Stimulated activated CD8-positive, alpha-beta memory T cell treated with anti-CD3 and anti-CD28 coated beads, Interleukin-7, amount 100 ng/mL, for 1 hour (primary cell): ENCODE measurements at regions not wholly inside any gene's neighbourhood (a gene's known extent, or its start where the extent isn't known, plus 50 kb on each side); places are given as distances from the start of the nearest gene placed in this dataset.

Source experiments
- DNase-seq, 2 donors: peaks; one replicate each; pipeline ENCODE4 v3.0.0-alpha.2; 2020; ENCODE audit warnings: low read depth in 2 of 2

DNA sequence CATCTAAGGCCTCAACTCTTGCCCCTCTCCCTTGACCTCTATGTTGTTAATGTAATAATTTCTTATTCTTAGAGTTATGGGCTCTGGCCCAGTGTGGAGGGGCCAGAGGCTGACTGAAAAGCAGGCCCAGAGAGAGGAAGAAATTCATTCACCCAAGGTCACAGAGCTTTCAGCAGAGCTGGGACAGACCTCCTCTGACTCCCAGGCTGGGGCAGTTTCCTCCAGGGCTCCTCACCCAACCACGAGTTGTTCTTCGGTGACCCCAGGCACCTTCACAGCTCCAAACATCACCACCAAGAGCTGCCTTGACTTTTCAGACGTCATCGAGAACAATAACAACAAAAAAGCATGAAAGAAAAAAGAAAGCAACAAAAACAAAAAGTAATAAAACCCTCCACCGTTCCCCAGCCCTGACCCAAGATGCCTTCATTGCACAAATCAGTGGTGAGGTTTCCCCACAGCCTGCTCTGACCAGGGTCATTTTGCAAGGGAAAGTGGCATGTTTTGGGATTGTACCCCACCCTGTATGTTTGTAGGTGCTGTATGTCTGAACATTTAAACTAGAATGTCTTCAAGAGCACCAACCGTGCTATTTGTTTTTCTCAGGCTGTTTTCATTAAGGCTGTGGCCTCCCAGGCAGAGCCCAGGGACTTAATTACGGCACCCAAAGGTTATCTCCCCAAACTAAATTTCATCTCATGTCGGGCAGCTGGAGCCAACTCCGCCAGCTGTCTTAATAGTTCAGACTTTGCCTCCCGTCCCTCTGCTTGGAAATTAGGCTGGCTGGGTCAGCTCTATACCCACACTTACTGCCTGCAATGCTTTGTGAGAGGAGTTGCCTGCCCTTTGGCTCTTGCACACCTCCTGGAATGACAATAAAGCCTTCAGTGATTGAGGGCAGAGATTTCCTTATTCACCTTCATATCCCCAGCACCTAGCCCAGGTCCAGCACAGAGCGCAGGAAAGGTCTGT lies 173.8 kb downstream of the RPLP1 start:
- DNase-seq = no peak

DNA sequence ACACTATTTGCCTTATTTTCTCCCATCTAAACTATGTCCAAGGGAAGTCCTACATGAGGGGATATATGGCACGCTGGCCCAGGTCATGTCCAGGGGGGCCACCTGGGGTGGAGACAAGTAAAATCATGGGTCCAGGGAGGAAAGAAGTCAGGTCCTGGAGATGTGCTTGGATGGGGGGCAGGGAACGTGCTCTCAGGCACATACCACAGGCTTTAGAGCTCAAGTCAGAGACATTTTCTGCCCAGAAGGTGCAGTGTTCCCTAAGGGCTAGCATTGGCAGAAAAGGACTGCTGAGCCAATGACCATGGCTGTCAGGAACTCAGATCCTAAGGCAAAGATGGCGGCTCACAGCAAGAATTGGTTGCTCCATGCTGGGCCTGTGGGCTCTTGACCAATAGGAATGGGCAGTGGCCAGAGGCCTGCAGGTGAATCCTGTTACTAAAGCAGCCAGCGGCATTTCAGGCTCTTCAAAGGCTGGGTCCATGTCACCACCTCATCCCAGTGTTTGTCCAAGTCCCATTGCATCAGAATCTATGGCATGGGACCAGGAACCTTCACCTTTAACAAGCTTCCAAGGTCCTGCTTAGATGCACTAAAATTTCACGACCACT lies 175.0 kb downstream of the RPLP1 start:
- no peak for DNase-seq

DNA sequence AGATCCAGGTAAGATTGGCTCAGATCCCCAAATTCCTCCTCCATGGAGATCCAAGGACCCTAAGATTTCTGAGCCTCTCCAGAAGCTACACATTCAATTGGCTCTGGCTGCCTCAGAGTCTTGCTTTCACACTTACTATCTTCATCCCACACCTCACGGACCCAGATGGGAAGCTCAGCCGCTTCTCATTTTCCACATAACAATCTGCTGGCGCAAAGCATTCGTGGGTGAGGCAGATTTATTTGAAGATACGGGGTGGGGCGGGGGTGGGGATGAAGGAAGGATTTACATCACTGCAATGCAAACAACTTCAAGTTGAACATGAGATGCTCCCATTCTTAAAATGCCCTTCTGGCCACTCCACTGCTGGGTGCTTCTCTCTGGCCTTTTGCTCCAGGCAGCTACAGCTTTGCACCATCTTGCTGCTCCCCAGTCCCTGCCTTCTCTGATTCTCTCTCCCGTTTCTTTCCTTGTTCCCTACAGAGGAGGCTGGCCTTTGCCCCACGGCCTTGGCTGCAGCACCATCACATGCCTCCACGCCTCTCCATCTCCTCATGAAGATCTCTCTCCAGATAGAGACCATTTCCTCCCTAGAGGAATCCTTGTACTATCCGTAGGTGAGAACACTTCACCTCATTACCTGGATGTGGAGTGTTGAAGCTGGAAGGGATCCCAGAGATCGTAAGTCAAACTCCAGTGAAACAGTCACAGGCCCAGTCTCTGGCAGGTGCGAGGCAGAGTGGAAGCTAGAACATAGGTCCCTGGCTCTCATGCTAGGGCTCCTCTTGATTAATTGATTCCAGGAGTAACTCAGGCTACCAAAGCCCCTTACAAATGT lies 175.9 kb downstream of the RPLP1 start:
- no peak for DNase-seq

DNA sequence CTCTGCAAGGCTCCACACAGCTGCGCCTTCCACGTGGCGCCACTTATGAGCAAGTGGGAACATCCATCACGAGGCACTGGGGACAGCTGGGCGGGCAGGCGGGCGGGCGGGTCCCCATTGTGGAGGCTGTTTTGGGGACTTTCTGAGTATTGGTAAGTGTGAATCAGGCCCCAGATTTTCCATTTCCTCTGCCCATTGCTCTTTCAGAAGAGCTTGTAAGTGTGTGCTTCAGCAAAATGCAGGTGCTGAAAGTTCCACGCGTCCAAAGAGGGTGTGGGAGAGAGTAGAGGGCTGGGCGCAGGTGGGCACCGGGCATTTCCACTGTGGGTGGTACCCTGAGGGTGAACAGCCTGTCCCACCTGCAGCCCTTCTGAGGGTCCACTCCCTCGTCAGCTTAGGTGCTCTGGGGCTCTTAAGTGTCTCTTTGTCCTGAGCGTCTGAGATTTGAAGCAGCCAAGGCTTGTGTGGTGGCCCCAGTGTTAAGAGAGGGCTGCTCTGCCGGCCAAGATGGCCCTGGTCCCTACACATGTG lies 177.1 kb downstream of the RPLP1 start:
- no peak for DNase-seq

DNA sequence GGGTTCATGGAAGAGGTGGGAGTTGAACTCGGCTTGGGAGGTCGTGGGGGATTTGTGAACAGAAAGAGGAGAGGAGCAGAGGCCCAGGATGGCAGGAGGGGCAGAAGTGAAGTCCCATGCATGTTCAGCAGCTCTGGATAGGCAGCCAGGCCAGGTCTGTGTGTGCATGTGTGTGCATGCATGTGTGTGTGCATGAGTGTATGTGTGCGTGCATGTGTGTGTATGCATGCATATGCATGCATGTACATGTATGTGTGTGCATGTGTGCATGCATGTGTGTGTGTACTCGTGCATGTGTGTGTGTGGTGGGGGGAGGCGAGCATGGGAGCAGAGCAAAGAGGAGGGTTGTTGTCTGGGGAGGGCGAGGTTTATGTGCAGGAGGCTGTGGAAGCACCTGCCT lies 178.4 kb downstream of the RPLP1 start:
- no peak for DNase-seq

GRCh38 chr15:69631978-69632377 lies 179.4 kb downstream of the RPLP1 start:
- no peak for DNase-seq

GRCh38 chr15:69634860-69635259 lies 182.2 kb downstream of the RPLP1 start:
- no peak for DNase-seq

DNA sequence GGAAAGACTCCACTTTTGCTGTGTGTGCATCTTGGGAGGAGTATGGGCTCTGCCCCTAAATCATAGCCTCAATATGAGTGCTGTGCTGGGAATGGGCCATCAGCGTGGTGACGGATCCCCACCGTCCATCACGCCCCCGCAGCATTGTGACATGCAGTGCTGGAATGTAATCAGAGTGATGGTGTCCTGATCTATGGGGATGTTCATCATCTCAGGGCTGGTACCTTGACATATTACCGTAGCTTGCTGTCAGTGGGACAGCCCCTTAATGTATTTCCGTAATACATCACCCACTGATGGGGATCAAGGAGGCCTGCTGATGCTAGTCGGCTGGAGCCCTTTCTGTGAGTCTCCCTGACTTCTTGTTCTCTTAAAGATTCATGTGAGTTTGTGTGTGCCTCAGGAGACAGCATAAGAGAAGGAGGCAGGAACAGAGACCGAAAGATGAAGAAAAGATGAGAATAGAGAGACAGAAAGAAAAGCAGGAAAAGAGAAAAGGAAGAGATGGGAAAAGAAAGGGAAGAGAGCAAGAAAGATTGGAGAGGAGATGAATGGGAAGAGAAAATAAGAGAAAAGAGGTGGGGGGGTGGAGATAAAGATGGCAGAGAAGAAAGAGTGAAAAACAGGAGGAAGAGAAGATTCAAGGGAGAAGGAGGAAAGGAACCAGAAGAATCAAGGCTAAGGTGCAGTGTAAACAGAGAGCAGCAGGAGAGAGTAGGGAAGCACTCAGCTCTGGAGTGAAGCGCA lies 183.7 kb downstream of the RPLP1 start:
- DNase-seq = no peak

GRCh38 chr15:69637818-69638217 lies 185.2 kb downstream of the RPLP1 start:
- no peak for DNase-seq

DNA sequence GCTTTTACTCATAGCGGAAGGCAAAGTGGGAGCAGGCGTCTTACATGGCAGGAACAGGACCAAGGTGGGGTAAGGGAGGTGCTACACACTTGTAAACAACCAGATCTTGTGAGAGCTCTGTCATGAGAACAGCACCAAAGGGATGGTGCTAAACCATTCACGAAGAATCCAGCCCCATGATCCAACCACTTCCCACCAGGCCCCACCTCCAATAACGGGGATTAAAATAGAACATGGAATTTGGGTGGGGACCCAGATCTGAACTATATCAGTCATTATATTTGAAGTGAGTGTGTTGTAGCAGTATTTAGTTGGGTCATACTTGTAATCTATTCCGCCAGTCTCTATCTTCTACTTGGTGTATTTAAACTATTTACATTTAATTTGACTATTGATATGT lies 190.9 kb downstream of the RPLP1 start:
- no peak for DNase-seq

- DNase-seq = no peak
Measured at GRCh38 chr15:69643971-69644370, 191.4 kb downstream of the RPLP1 start.

DNA sequence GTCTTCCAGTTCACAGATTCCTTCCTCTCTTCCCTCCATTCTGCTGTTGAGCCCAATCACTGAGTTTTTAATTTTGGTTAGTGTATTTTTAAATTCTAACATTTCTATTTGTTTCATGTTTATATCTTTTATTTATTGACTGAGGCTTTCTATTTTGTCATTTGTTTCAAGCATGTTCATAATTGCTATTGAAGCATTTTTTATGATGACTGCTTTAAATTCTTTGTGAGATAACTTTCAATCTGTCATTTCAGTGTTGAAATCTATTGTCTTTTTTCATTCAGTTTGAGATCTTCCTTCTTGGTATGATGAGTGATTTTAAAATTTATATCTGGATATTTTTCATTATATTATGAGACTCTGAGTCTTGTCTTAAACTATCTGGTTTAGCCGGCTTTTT lies 192.3 kb downstream of the RPLP1 start:
- DNase-seq = no peak

DNA sequence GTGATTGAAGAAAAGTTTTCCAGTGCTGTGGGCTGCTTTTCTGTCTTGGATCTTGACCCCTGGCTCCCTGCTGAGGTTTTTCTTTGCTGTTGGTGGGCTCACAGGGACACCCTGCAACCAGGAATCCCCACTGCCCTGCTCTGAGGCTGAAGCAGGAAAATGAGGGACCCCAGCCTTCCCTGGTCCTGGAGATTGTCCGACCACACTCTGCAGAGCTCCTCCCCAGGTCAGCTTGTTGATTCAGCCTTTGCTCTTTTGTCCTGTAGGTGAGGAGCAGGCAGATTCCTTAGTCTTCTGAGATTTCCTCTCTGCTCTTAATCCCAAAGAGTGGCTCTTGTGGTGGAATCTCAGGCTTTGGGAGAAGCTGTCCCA lies 194.5 kb downstream of the RPLP1 start:
- no peak for DNase-seq

GRCh38 chr15:69648212-69648611 lies 195.6 kb downstream of the RPLP1 start:
- DNase-seq = no peak

- DNase-seq = no peak
Measured at GRCh38 chr15:69648775-69649735, 196.4 kb downstream of the RPLP1 start.

- DNase-seq = no peak
Measured at GRCh38 chr15:69652293-69652692, 199.7 kb downstream of the RPLP1 start.

- DNase-seq = no peak
Measured at GRCh38 chr15:69652751-69653305, 200.2 kb downstream of the RPLP1 start.

GRCh38 chr15:69653306-69653705 lies 200.7 kb downstream of the RPLP1 start:
- DNase-seq = no peak

DNA sequence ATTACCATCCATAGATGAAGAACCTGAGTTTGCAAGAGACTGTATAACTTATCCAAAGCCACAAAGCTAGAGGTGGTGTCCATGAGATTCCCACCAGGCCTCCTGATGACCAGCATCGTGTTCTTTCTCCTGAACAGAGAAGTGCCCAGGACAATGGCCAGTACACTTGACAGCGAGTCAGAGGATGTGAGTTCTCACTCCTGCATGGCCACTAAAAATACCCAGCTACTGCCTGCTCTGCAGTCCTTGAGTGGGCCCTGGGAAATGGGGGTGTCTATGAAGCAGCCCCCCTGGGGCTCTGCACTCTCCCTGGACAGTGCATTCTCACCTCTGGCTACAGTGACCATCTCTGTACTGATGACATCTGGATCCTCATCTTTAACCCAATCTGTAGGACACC lies 201.2 kb downstream of the RPLP1 start:
- DNase-seq = no peak
